HepG2 (cell line): ENCODE measurements at regions not wholly inside any gene's neighbourhood (a gene's known extent, or its start where the extent isn't known, plus 50 kb on each side); places are given as distances from the start of the nearest gene placed in this dataset.

Experiments
- ATAC-seq: fragments of 200-7000 bp; cut with Tn5 transposase; 3 replicates; pipeline ENCODE4 v1.9.1; 2020; ENCODE audit warnings: mild to moderate bottlenecking, moderate library complexity
- BruUV-seq: library from RNA; stranded (reverse); fragments of 400-500 nt; replicated peaks from 2 replicates; lab custom pipeline; 2021; lab: Mats Ljungman, UMichigan
- CTCF ChIA-PET: fragments of 300-600 bp; formaldehyde crosslinking; extraction: SDS; loops from one replicate; lab custom pipeline; 2021; ENCODE audit warnings: low total read pairs, inconsistent platforms, low intra/inter-chr PET ratio; lab: Yijun Ruan, JAX
- POLR2A ChIA-PET: fragments of 350-600 bp; sonication (Branson Sonifier 250); formaldehyde crosslinking; loops from one replicate; lab custom pipeline; 2020; ENCODE audit warnings: antibody characterized with exemption, inconsistent platforms; lab: Yijun Ruan, JAX
- DNase-seq: peaks from one replicate; pipeline ENCODE4 v3.0.0-alpha.2; 2015; ENCODE audit warnings: low spot score
- FAIRE-seq: peaks from 3 replicates; lab custom pipeline; 2011; peaks lifted over from hg19 to GRCh38; lab: Jason Lieb, UNC
- H2AFZ ChIP-seq: one replicate; pipeline ENCODE4 v1.6.1; 2011; ENCODE audit warnings: low read length, inconsistent platforms
- H3K27ac ChIP-seq: fragments of 300-600 bp; 3 replicates; pipeline ENCODE4 v1.8.0; 2011; ENCODE audit warnings: mixed run types, mild to moderate bottlenecking, mixed read lengths, low read length, inconsistent platforms; ENCODE audit not compliant: insufficient read depth; ENCODE audit errors: extremely low read length
- H3K27me3 ChIP-seq, 2 experiments: fragments of 200-600 bp in 1 of 2; 2 replicates in 1 of 2; 3 replicates in 1 of 2; pipeline versions ENCODE4 v1.6.0 to v1.8.0; 2011; ENCODE audit warnings: low read length in 2 of 2, mild to moderate bottlenecking in 2 of 2, moderate library complexity in 2 of 2, inconsistent platforms in 1 of 2; ENCODE audit not compliant: insufficient read depth in 2 of 2, control insufficient read depth in 1 of 2
- H3K36me3 ChIP-seq, 2 experiments: fragments of 200-600 bp in 1 of 2; replicated peaks in 1 of 2; 2 replicates in 1 of 2; 3 replicates in 1 of 2; pipeline versions ENCODE4 v1.5.1 to v1.8.0; 2011; ENCODE audit warnings: low read length in 2 of 2, inconsistent platforms in 1 of 2; ENCODE audit not compliant: insufficient read depth in 2 of 2, control insufficient read depth in 1 of 2
- H3K4me1 ChIP-seq: 2 replicates; pipeline ENCODE4 v1.5.1; 2012; ENCODE audit warnings: low read length, inconsistent platforms; ENCODE audit not compliant: insufficient read depth
- H3K4me2 ChIP-seq: 2 replicates; pipeline ENCODE4 v1.6.0; 2011; ENCODE audit warnings: low read depth, low read length, inconsistent platforms
- H3K4me3 ChIP-seq, 3 experiments: fragments of 200-600 bp in 1 of 3; sonication (generic), shearing (Covaris generic) in 1 of 3; replicated peaks in 1 of 3; 2 replicates each; pipeline ENCODE4 v1.5.1; 2011 to 2016; ENCODE audit warnings: low read length in 3 of 3, inconsistent platforms in 2 of 3, low read depth in 2 of 3, mild to moderate bottlenecking in 2 of 3, control low read depth in 1 of 3, mixed read lengths in 1 of 3; ENCODE audit not compliant: insufficient read depth in 1 of 3
- H3K79me2 ChIP-seq: one replicate; pipeline ENCODE4 v1.6.1; 2011; ENCODE audit warnings: low read length, inconsistent platforms; ENCODE audit not compliant: insufficient read depth
- H3K9ac ChIP-seq: 2 replicates; pipeline ENCODE4 v1.6.0; 2011; ENCODE audit warnings: mild to moderate bottlenecking, low read depth, low read length, inconsistent platforms; ENCODE audit not compliant: insufficient read depth
- H3K9me3 ChIP-seq: 2 replicates; pipeline ENCODE4 v1.5.1; 2012; ENCODE audit warnings: mild to moderate bottlenecking, low read length
- H4K20me1 ChIP-seq: 2 replicates; pipeline ENCODE4 v1.6.0; 2011; ENCODE audit warnings: inconsistent platforms, mild to moderate bottlenecking, low read length, moderate library complexity; ENCODE audit not compliant: insufficient read depth
- AGO1 ChIP-seq: fragments of 200-400 bp; formaldehyde crosslinking; IDR thresholded peaks from 2 replicates; pipeline ENCODE4 v1.6.1; 2017; ENCODE audit warnings: mild to moderate bottlenecking, low read depth, low read length, moderate library complexity; ENCODE audit not compliant: poor library complexity, severe bottlenecking
- BRD4 ChIP-seq: sonication (generic); formaldehyde crosslinking; IDR thresholded peaks from 2 replicates; pipeline ENCODE4 v1.4.0; 2020; ENCODE audit warnings: missing genetic modification reagents
- FOSL2 ChIP-seq: sonication (generic); formaldehyde crosslinking; IDR thresholded peaks from 2 replicates; pipeline ENCODE4 v1.4.0; 2020; ENCODE audit warnings: missing genetic modification reagents
- HES4 ChIP-seq: sonication (generic); formaldehyde crosslinking; IDR thresholded peaks from 2 replicates; pipeline ENCODE4 v1.9.0; 2021; ENCODE audit warnings: mild to moderate bottlenecking, missing genetic modification reagents, borderline replicate concordance
- IRF1 ChIP-seq: sonication (generic); formaldehyde crosslinking; IDR thresholded peaks from 2 replicates; pipeline ENCODE4 v1.4.0; 2020; ENCODE audit warnings: low read depth, mild to moderate bottlenecking, missing genetic modification reagents
- NONO ChIP-seq, 2 experiments: fragments of 450-650 bp in 1 of 2; sonication (generic) in 1 of 2; formaldehyde crosslinking in 1 of 2; IDR thresholded peaks in 1 of 2; conservative IDR thresholded peaks in 1 of 2; 2 replicates each; pipeline versions ENCODE4 v1.6.1 to v1.8.0; 2017 to 2022; ENCODE audit warnings: mild to moderate bottlenecking in 1 of 2, missing genetic modification reagents in 1 of 2, moderate library complexity in 1 of 2
- NRL ChIP-seq: sonication (generic); formaldehyde crosslinking; IDR thresholded peaks from 2 replicates; pipeline ENCODE4 v1.5.0; 2020; ENCODE audit warnings: missing genetic modification reagents, mild to moderate bottlenecking, moderate library complexity, borderline replicate concordance
- POLR2G ChIP-seq: fragments of 200-400 bp; formaldehyde crosslinking; IDR thresholded peaks from 2 replicates; pipeline ENCODE4 v1.6.1; 2018; ENCODE audit warnings: mild to moderate bottlenecking, low read depth, low read length, moderate library complexity
- SIX4 ChIP-seq: sonication (generic); formaldehyde crosslinking; IDR thresholded peaks from 2 replicates; pipeline ENCODE4 v1.4.0; 2020; ENCODE audit warnings: missing genetic modification reagents
- SP2 ChIP-seq: sonication (generic); formaldehyde crosslinking; IDR thresholded peaks from 2 replicates; pipeline ENCODE4 v1.5.1; 2020; ENCODE audit warnings: mild to moderate bottlenecking, missing genetic modification reagents
- TFE3 ChIP-seq: IDR thresholded peaks from 2 replicates; pipeline ENCODE4 v1.6.1; 2016
- ZMAT5 ChIP-seq: sonication (generic); formaldehyde crosslinking; IDR thresholded peaks from 2 replicates; pipeline ENCODE4 v1.5.0; 2020; ENCODE audit warnings: mild to moderate bottlenecking, low read depth, missing genetic modification reagents, borderline replicate concordance
- ZNF263 ChIP-seq: sonication (generic); formaldehyde crosslinking; IDR thresholded peaks from 2 replicates; pipeline ENCODE4 v1.4.0; 2020; ENCODE audit warnings: missing genetic modification reagents
- ZNF788 ChIP-seq: sonication (generic); formaldehyde crosslinking; IDR thresholded peaks from 2 replicates; pipeline ENCODE4 v1.5.0; 2020; ENCODE audit warnings: mild to moderate bottlenecking, missing genetic modification reagents, borderline replicate concordance
- WGBS: methylation state at CpG from one replicate; pipeline ENCODE4 v1.1.6; 2017; ENCODE audit warnings: low lambda C conversion rate; 5-methylcytosine and 5-hydroxymethylcytosine counted together
- in situ Hi-C: cut with HindIII; loops from 2 replicates; pipeline ENCODE4 v1.10.0; 2017; ENCODE audit warnings: low pct_unique_long_range_greater_than_20kb; ENCODE audit not compliant: extremely low pct_ligation_motif_present
- intact Hi-C: fragments of 100-400 bp; cut with micrococcal nuclease; formaldehyde crosslinking; loops from one replicate; pipeline ENCODE4 v1.10.0; 2022; ENCODE audit not compliant: unreplicated experiment

- DNase-seq (no peak), FAIRE-seq (no peak), ATAC-seq (no peak)
- Histone ChIP-seq H3K27ac (no peak overlapping the region), H3K4me2 (no peak overlapping the region), H3K36me3 (no peaks in the 10 kb centered on the region), H3K79me2 (no peaks in the 10 kb centered on the region), H3K27me3 (no peaks in the 10 kb centered on the region; a peak in 1 of 5 replicates), H3K4me1 (no peaks in the 10 kb centered on the region), H3K9ac (no peak overlapping the region), H2AFZ (no peak overlapping the region), H3K9me3 (no peaks in the 10 kb centered on the region; the same call in 1 of the 2 replicates), H3K4me3 (no peak overlapping the region), H4K20me1 (no peaks in the 10 kb centered on the region)
- in situ Hi-C loops (no loop called here), intact Hi-C loops (no loop called here)
- TF ChIP-seq ZMAT5 (CRISPR knock-in tag) (no peak), FOSL2 (no peak), ZNF263 (CRISPR knock-in tag) (no peak), AGO1 (no peak), BRD4 (CRISPR knock-in tag) (no peak)
- WGBS, result 0% methylated on average over 2 of the region's 3 CpGs
- CTCF ChIA-PET, result no interaction called here
- POLR2A ChIA-PET, result no interaction called here
- BruUV-seq, result no TSS peak
Observed at GRCh38 chr12:92389466-92389865, 243.8 kb upstream of the BTG1 start.

DNA sequence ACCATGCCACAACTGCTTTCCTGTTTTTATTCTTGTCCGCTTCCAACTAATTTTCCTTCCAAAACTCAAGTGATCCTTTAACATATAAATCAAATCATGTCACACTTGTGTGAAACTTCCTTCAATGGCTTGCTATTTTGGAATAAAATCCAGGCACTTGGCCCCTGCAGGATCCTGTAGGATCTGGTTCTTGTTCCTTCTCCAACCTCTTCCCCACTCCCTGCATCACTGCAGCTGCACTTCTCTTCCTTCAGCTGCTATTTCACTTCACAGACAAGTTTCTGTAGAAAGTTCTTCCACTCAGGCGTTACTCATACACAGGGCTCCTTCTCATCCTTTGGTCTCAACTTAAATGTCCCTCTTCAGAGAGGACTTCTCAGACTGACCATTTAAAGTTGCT lies 239.7 kb upstream of the BTG1 start:
- Histone ChIP-seq H2AFZ (no peak overlapping the region), H3K36me3 (no peaks in the 10 kb centered on the region), H3K4me1 (no peaks in the 10 kb centered on the region), H3K4me2 (no peak overlapping the region), H3K27me3 (no peaks in the 10 kb centered on the region; a peak in 1 of 5 replicates), H3K9me3 (no peaks in the 10 kb centered on the region), H3K4me3 (no peak overlapping the region), H3K27ac (no peak overlapping the region), H3K9ac (no peak overlapping the region), H3K79me2 (no peaks in the 10 kb centered on the region), H4K20me1 (no peaks in the 10 kb centered on the region)
- intact Hi-C loops (no loop called here), in situ Hi-C loops (no loop called here)
- ChIA-PET POLR2A (no interaction called here), CTCF (no interaction called here)
- FAIRE-seq, result no peak
- BruUV-seq, result no TSS peak
- DNase-seq, result no peak
- no peak for ATAC-seq
- TF ChIP-seq SP2 (CRISPR knock-in tag) (no peak), POLR2G (no peak), SIX4 (no peak), NRL (no peak), IRF1 (CRISPR knock-in tag) (no peak), NONO (IDR thresholded peaks at IDR 0.05) (no peak), NONO (CRISPR knock-in tag; conservative IDR thresholded peaks at IDR 0.05) (no peak), HES4 (CRISPR knock-in tag) (no peak), ZNF788 (CRISPR knock-in tag) (no peak), TFE3 (CRISPR knock-in tag) (no peak)
- 21% methylated on average over 2 of the region's 2 CpGs for WGBS
